ENCODE measurements at regions not wholly inside any gene's neighbourhood (a gene's known extent, or its start where the extent isn't known, plus 50 kb on each side); places are given as distances from the start of the nearest gene placed in this dataset.
"Not testable (repeated sequence)": the region's sequence is repeated elsewhere in the genome, so short reads cannot be mapped to it uniquely, and the experiment has no call there.

GRCh38 chr1:68770817-68771216, 273.9 kb upstream of the DEPDC1 start:
- Mint-ChIP-seq H3K27ac (no peak overlapping the region), H3K27me3 (no peaks in the 10 kb centered on the region), H3K36me3 (ENCODE audit: low read depth) (no peaks in the 10 kb centered on the region), H3K4me1 (no peaks in the 10 kb centered on the region), H3K9me3 (peaks cover 8% of the 10 kb centered on the region), H3K4me3 (no peak overlapping the region)
- ChIA-PET POLR2A (no interaction called here), CTCF (no interaction called here)
- no peak for DNase-seq

DNA sequence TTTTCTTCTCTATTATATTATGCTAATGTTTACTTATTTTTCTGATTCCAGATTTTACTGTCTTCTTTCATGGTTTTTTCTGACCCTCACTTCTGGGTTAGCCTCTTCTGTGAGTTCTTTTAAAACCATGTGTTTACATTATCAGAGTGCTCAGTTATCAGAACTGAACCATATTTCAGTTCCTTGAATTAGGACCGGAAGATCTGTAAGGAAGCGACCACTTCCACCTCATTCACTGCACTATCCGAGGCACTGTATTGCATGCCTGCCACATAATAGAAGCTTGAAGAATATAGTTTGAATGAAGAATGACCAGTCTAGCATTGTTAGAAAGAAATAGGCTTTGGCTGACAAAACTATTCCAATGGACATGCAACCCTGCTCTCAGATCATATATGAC, 281.0 kb upstream of the DEPDC1 start:
- POLR2A ChIA-PET: no interaction called here
- peaks cover 12% of the 10 kb centered on the region for H3K9me3 Mint-ChIP-seq

DNA sequence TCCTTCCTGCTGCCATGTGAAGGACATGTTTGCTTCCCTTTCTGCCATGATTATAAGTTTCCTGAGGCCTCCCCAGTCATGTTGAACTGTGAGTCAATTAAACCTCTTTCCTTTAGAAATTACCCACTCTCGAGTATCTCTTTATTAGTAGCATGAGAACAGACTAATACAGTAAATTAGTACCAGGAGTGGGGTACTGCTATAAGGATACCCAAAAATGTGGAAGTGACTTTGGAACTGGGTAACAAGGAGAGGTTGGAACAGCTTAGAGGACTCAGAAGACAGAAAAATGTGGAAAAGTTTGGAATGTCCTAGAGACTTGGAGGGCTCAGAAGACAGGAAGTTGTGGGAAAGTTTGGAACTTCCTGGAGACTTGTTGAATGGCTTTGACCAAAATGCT, 283.0 kb upstream of the DEPDC1 start:
- H3K4me1 Mint-ChIP-seq; H3K36me3 Mint-ChIP-seq (ENCODE audit: low read depth); H3K27me3 Mint-ChIP-seq; H3K4me3 Mint-ChIP-seq; H3K27ac Mint-ChIP-seq; CTCF ChIA-PET; POLR2A ChIA-PET; DNase-seq: not testable (repeated sequence)
- H3K9me3 Mint-ChIP-seq: peaks cover 12% of the 10 kb centered on the region

More for the DNA sequence above, 281.0 kb upstream of the DEPDC1 start:
- no peak for DNase-seq
- no peak overlapping the region for H3K4me3 Mint-ChIP-seq
- no peak overlapping the region for H3K27ac Mint-ChIP-seq
- peaks cover 2% of the 10 kb centered on the region for H3K4me1 Mint-ChIP-seq
- CTCF ChIA-PET: no interaction called here
- H3K36me3 Mint-ChIP-seq (ENCODE audit: low read depth): no peaks in the 10 kb centered on the region
- no peaks in the 10 kb centered on the region for H3K27me3 Mint-ChIP-seq

- ChIA-PET CTCF (no interaction called here), POLR2A (no interaction called here)
- Mint-ChIP-seq H3K4me3 (no peak overlapping the region), H3K27me3 (no peaks in the 10 kb centered on the region), H3K4me1 (peaks cover 2% of the 10 kb centered on the region), H3K36me3 (ENCODE audit: low read depth) (no peaks in the 10 kb centered on the region), H3K27ac (no peak overlapping the region), H3K9me3 (peaks cover 14% of the 10 kb centered on the region)
- DNase-seq: no peak
Observed at GRCh38 chr1:68780919-68781318, 284.0 kb upstream of the DEPDC1 start.

GRCh38 chr1:68782890-68783289, 286.0 kb upstream of the DEPDC1 start:
- peaks cover 11% of the 10 kb centered on the region for H3K9me3 Mint-ChIP-seq
- no peak for DNase-seq
- no peaks in the 10 kb centered on the region for H3K36me3 Mint-ChIP-seq (ENCODE audit: low read depth)
- POLR2A ChIA-PET: no interaction called here
- H3K4me1 Mint-ChIP-seq: peaks cover under 1% of the 10 kb centered on the region
- H3K27me3 Mint-ChIP-seq: no peaks in the 10 kb centered on the region
- H3K4me3 Mint-ChIP-seq: no peak overlapping the region
- CTCF ChIA-PET: no interaction called here
- H3K27ac Mint-ChIP-seq: no peak overlapping the region

- H3K4me1 Mint-ChIP-seq: peaks cover 4% of the 10 kb centered on the region
- H3K27me3 Mint-ChIP-seq: no peaks in the 10 kb centered on the region
- POLR2A ChIA-PET: no interaction called here
- H3K36me3 Mint-ChIP-seq (ENCODE audit: low read depth): no peaks in the 10 kb centered on the region
- H3K9me3 Mint-ChIP-seq: peaks cover 5% of the 10 kb centered on the region
- no peak for DNase-seq
- CTCF ChIA-PET: no interaction called here
- no peak overlapping the region for H3K27ac Mint-ChIP-seq
- H3K4me3 Mint-ChIP-seq: no peak overlapping the region
Observed at GRCh38 chr1:68785328-68785727, 288.4 kb upstream of the DEPDC1 start.

GRCh38 chr1:68788762-68789161, 291.9 kb upstream of the DEPDC1 start:
- no peak overlapping the region for H3K4me3 Mint-ChIP-seq
- POLR2A ChIA-PET: no interaction called here
- DNase-seq: no peak
- H3K36me3 Mint-ChIP-seq (ENCODE audit: low read depth): no peaks in the 10 kb centered on the region
- H3K4me1 Mint-ChIP-seq: peaks cover 4% of the 10 kb centered on the region
- H3K27ac Mint-ChIP-seq: no peak overlapping the region
- no peaks in the 10 kb centered on the region for H3K27me3 Mint-ChIP-seq
- peaks cover 2% of the 10 kb centered on the region for H3K9me3 Mint-ChIP-seq
- CTCF ChIA-PET: no interaction called here

DNA sequence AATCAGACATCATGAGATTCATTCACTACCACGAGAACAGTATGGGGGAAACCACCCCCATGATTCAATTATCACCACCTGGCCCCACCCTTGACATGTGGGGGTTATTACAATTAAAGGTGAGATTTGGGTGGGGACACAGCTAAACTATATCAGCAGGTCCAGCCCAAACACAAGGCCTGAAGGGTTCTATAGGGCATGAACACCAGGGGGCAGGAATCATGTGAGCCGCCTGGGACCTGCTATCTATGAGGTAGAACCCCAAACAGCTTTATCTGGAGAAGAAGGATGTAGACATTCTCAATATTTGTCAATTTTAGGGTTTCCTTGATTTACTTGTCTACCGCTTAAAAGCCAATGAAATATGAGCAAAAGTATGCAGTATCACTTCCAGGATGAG, 294.9 kb upstream of the DEPDC1 start:
- no peaks in the 10 kb centered on the region for H3K9me3 Mint-ChIP-seq
- DNase-seq: no peak
- H3K4me1 Mint-ChIP-seq: peaks cover 4% of the 10 kb centered on the region
- POLR2A ChIA-PET: no interaction called here
- H3K4me3 Mint-ChIP-seq: no peak overlapping the region
- no peaks in the 10 kb centered on the region for H3K27me3 Mint-ChIP-seq
- no peak overlapping the region for H3K27ac Mint-ChIP-seq
- CTCF ChIA-PET: no interaction called here
- H3K36me3 Mint-ChIP-seq (ENCODE audit: low read depth): no peaks in the 10 kb centered on the region

DNA sequence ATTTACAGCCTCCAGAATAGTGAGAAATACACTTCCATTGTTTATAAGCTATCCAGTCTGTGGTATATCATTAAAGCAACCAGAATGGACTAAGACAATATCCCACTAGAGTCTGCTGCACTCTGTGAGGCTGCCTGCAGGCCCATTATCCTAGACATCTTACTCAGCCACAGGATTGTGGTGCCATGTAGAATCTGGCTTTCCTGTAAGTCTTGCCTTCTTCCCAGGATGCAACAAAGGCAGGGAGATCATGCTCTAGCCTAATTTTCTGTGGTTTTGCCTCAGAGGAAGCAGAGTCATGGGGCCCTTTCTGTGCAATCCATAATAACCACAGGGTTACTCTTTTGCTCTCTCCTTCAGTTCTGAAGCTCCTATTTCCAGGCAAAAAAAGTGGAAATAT, 299.1 kb upstream of the DEPDC1 start:
- Mint-ChIP-seq H3K27ac (no peak overlapping the region), H3K9me3 (no peaks in the 10 kb centered on the region), H3K4me1 (no peaks in the 10 kb centered on the region), H3K27me3 (no peaks in the 10 kb centered on the region), H3K36me3 (ENCODE audit: low read depth) (no peaks in the 10 kb centered on the region), H3K4me3 (no peak overlapping the region)
- DNase-seq: no peak
- ChIA-PET POLR2A (no interaction called here), CTCF (no interaction called here)

GRCh38 chr1:68796888-68797287, 300.0 kb upstream of the DEPDC1 start:
- CTCF ChIA-PET: no interaction called here
- Mint-ChIP-seq H3K27me3 (no peaks in the 10 kb centered on the region), H3K36me3 (ENCODE audit: low read depth) (no peaks in the 10 kb centered on the region), H3K4me3 (no peak overlapping the region), H3K27ac (no peak overlapping the region), H3K4me1 (no peaks in the 10 kb centered on the region), H3K9me3 (no peaks in the 10 kb centered on the region)
- POLR2A ChIA-PET: no interaction called here
- DNase-seq: no peak

- no peaks in the 10 kb centered on the region for H3K4me1 Mint-ChIP-seq
- H3K36me3 Mint-ChIP-seq (ENCODE audit: low read depth): no peaks in the 10 kb centered on the region
- H3K4me3 Mint-ChIP-seq: no peak overlapping the region
- POLR2A ChIA-PET: no interaction called here
- no peak for DNase-seq
- CTCF ChIA-PET: no interaction called here
- no peaks in the 10 kb centered on the region for H3K9me3 Mint-ChIP-seq
- H3K27me3 Mint-ChIP-seq: no peaks in the 10 kb centered on the region
- no peak overlapping the region for H3K27ac Mint-ChIP-seq
Observed at GRCh38 chr1:68798071-68798470, 301.2 kb upstream of the DEPDC1 start.

DNA sequence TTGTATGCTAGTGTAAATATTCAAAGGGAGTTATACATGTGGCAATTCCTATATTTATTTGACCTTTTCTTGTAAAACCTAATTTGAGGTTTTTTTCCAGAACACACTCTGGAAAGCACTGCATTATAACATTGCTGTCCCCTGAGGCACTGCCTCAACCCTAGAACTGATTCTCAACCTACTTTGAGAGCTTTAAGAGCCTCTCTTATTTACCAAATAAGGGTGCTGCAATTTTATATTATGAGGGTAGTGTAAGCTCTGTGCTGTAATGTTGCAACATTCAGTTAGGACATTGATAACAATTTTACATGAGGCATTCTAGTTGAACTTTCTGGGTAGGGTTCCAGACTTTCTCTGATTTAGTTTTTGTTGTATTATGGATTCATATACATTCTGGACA, 302.2 kb upstream of the DEPDC1 start:
- Mint-ChIP-seq H3K4me3 (no peak overlapping the region), H3K27me3 (no peaks in the 10 kb centered on the region), H3K4me1 (no peaks in the 10 kb centered on the region), H3K27ac (no peak overlapping the region), H3K36me3 (ENCODE audit: low read depth) (no peaks in the 10 kb centered on the region), H3K9me3 (no peaks in the 10 kb centered on the region)
- POLR2A ChIA-PET: no interaction called here
- no peak for DNase-seq
- CTCF ChIA-PET: no interaction called here

DNA sequence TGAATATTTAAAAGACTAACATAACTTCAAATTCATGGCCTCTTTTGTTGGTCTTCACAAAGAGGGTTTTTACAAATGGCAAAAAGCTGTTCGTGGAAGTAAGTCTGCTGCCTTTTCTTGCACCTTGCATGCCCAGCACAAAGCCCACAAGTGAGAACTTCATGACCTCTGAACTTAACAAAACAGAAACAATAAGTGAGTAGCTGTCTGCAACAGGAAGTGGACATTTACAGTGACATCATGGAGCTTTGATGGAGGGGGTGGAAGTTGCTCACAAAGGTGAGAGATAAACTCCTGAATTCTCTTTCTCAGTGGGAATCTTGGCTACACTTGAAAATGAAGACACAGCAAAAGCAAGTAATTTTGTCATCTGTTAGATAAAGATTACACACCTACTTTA, 303.3 kb upstream of the DEPDC1 start:
- no peak for DNase-seq
- no peaks in the 10 kb centered on the region for H3K27me3 Mint-ChIP-seq

GRCh38 chr1:68801440-68801839, 304.6 kb upstream of the DEPDC1 start:
- POLR2A ChIA-PET: no interaction called here
- CTCF ChIA-PET: interaction anchor here (0.6 kb wide), 2 partner anchors 68 to 515 kb away, joined by 3 to 4 read pairs; no protein-coding TSS in a partner anchor
- Mint-ChIP-seq H3K27ac (no peak overlapping the region), H3K27me3 (no peaks in the 10 kb centered on the region), H3K4me1 (no peaks in the 10 kb centered on the region), H3K9me3 (no peaks in the 10 kb centered on the region), H3K36me3 (ENCODE audit: low read depth) (no peaks in the 10 kb centered on the region), H3K4me3 (no peak overlapping the region)
- no peak for DNase-seq

More for the DNA sequence above, 303.3 kb upstream of the DEPDC1 start:
- H3K27ac Mint-ChIP-seq: no peak overlapping the region
- no peak overlapping the region for H3K4me3 Mint-ChIP-seq
- H3K4me1 Mint-ChIP-seq: no peaks in the 10 kb centered on the region
- H3K9me3 Mint-ChIP-seq: no peaks in the 10 kb centered on the region
- ChIA-PET POLR2A (interaction anchor here (0.5 kb wide), 1 partner anchor 102 kb away, joined by 4 read pairs; no protein-coding TSS in a partner anchor), CTCF (no interaction called here)
- H3K36me3 Mint-ChIP-seq (ENCODE audit: low read depth): no peaks in the 10 kb centered on the region
